ENCODE measurements at regions not wholly inside any gene's neighbourhood (a gene's known extent, or its start where the extent isn't known, plus 50 kb on each side); places are given as distances from the start of the nearest gene placed in this dataset.

DNA sequence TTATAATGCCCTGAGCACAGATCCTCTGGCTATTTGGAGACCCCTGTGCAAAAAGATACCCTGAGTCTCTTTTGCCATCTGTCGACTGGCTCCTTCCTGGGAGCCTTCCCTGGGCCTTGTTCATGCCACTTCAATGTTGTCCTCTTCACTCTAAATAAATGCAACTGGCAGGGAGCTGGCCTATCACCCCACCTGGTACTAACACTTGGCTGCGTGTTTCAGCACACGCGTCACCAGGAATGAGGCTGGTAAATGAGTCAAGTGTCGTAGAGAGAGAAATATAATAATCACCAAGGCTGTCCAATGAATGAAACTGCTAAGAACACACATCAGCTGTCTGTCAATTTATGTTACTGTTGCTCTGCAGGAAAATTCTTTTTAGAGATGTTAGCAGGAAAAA lies 374.6 kb upstream of the JARID2 start:
- no peaks in the 10 kb centered on the region for H3K27me3 ChIP-seq
- H3K4me3 ChIP-seq: no peak overlapping the region
- H3K4me1 ChIP-seq: no peaks in the 10 kb centered on the region
- DNase-seq (ENCODE audit: extremely low spot score in 2 of 2): no peak
- H3K9me3 ChIP-seq: no peaks in the 10 kb centered on the region
- intact Hi-C loops (cut with DNase I): no loop called here
- H3K27ac ChIP-seq: no peak overlapping the region
- TF ChIP-seq, protein P1, sequence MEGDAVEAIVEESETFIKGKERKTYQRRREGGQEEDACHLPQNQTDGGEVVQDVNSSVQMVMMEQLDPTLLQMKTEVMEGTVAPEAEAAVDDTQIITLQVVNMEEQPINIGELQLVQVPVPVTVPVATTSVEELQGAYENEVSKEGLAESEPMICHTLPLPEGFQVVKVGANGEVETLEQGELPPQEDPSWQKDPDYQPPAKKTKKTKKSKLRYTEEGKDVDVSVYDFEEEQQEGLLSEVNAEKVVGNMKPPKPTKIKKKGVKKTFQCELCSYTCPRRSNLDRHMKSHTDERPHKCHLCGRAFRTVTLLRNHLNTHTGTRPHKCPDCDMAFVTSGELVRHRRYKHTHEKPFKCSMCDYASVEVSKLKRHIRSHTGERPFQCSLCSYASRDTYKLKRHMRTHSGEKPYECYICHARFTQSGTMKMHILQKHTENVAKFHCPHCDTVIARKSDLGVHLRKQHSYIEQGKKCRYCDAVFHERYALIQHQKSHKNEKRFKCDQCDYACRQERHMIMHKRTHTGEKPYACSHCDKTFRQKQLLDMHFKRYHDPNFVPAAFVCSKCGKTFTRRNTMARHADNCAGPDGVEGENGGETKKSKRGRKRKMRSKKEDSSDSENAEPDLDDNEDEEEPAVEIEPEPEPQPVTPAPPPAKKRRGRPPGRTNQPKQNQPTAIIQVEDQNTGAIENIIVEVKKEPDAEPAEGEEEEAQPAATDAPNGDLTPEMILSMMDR (IDR thresholded peaks at IDR 0.05): no peak
- no peak for TF ChIP-seq POLR2A (IDR thresholded peaks at IDR 0.05)
- no peak for TF ChIP-seq POLR2AphosphoS5 (IDR thresholded peaks at IDR 0.05; ENCODE audit: insufficient read depth in 1 of 2, low read depth in 1 of 2)
- H3K36me3 ChIP-seq: no peaks in the 10 kb centered on the region

DNA sequence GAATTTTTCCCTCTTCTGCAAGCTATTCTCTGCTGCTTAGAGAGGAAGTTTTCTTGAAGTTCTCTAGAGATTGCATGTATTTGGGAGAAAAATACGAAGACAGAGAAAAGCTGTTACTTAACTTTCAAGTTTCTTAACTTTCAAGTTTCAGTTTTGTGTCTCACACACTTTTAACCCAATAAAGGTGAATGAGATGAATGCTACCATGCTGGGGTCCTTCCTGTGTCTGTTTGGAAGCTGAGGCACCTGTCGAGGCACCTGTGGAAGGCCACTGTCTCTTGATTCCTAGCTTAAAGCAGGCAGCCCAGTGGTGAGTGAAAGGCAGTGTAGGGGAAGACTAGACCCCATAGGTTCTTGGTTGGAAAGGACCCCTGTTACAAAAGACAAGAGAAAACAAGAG lies 372.8 kb upstream of the JARID2 start:
- DNase-seq (ENCODE audit: extremely low spot score in 2 of 2): no peak
- Histone ChIP-seq H3K27ac (no peak overlapping the region), H3K27me3 (no peaks in the 10 kb centered on the region), H3K36me3 (no peaks in the 10 kb centered on the region), H3K9me3 (no peaks in the 10 kb centered on the region), H3K4me1 (peaks cover 7% of the 10 kb centered on the region), H3K4me3 (no peak overlapping the region)
- intact Hi-C loops (cut with DNase I): no loop called here
- TF ChIP-seq POLR2AphosphoS5 (IDR thresholded peaks at IDR 0.05; ENCODE audit: insufficient read depth in 1 of 2, low read depth in 1 of 2) (no peak), POLR2A (IDR thresholded peaks at IDR 0.05) (no peak)
- TF ChIP-seq, protein P1 (IDR thresholded peaks at IDR 0.05): no peak

DNA sequence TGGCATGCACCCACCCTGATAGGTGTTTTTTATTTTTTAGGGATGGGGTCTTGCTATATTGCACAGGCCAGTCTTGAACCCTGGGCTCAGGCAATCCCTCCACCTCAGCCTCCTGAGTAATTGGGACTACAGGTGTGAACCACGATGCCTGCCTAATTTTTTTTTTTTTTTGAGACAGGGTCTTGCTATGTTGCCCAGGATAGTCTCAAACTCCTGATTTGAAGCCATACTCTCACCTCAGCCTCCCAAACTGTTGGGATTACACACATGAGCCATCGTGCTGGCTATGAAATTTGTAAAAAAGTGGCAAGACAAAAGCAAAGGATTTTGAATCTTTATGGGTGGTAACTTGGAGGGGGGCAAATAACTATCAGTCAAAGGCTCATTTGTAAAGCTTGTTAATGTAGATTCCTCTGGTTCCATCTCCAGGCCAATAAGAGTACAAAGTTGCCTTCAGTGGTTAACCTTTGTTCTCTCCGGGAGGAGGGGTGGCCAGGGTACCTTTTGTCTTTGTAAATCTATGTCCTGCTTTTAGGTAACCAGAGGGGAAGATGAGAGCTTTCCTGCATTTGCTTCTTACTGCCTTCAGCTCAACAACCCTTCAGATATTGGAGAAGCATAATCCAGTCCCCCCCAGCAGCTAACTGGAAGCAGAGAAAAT lies 372.0 kb upstream of the JARID2 start:
- Histone ChIP-seq H3K4me1 (peaks cover 7% of the 10 kb centered on the region), H3K27ac (no peak overlapping the region), H3K27me3 (no peaks in the 10 kb centered on the region), H3K9me3 (no peaks in the 10 kb centered on the region), H3K36me3 (no peaks in the 10 kb centered on the region), H3K4me3 (no peak overlapping the region)
- TF ChIP-seq POLR2A (IDR thresholded peaks at IDR 0.05): no peak
- TF ChIP-seq, protein P1 (IDR thresholded peaks at IDR 0.05): no peak
- TF ChIP-seq POLR2AphosphoS5 (IDR thresholded peaks at IDR 0.05; ENCODE audit: insufficient read depth in 1 of 2, low read depth in 1 of 2): no peak
- no peak for DNase-seq (ENCODE audit: extremely low spot score in 2 of 2)
- intact Hi-C loops (cut with DNase I): no loop called here

DNA sequence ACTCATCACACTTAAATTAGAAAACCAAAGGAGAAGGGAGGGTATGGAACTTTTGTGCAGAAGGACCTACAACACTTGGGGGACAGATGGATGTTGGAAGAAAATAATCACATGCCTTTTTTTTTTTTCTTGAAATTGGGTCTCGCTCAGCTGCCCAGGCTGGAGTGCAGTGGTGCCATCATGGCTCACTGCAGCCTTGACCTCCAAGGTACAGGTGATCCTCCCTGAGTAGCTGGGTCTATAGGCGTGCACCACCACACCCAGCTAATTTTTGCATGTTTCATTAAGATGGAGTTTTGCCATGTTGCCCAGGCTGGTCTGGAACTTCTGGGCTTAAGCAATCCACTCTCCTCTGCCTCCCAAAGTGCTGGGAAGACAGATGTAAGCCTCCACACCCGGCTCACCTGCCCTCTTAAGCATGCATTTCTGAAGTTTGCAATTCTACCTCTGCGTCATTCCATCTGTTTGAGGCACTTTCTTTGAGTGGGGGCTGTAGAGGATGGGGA lies 370.8 kb upstream of the JARID2 start:
- intact Hi-C loops (cut with DNase I): no loop called here
- H3K27ac ChIP-seq: no peak overlapping the region
- TF ChIP-seq POLR2AphosphoS5 (IDR thresholded peaks at IDR 0.05; ENCODE audit: insufficient read depth in 1 of 2, low read depth in 1 of 2): no peak
- TF ChIP-seq POLR2A (IDR thresholded peaks at IDR 0.05): no peak
- TF ChIP-seq, protein P1 (IDR thresholded peaks at IDR 0.05): no peak

DNA sequence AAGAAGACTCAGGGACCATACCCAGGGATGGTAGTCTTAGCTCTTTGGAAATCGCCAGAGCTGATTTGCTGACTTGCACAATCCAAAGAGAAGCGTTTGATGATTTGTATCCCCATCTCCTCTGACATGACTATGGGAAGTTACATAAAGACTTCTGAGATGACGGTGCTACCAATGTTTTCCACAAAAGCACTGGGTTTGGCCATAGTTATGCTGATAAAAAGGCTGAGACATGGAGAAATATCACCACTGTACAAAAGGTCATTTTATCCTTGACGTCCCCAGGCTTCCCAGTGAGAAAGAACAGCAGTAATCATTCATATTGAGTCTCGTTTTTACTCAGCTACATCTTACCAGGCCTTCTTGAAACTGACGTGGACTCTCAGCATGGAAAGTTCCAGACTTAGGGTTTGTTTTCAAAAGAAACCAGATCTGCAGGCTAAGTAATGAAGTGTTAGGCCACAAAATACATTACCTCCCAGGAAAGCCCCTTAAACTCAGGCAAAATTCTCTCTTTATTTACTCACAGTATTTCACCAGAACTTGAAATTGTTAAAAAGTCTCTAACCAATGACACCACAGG lies 370.3 kb upstream of the JARID2 start:
- intact Hi-C loops (cut with DNase I): no loop called here
- DNase-seq (ENCODE audit: extremely low spot score in 2 of 2): no peak
- peaks cover 7% of the 10 kb centered on the region for H3K4me1 ChIP-seq
- no peaks in the 10 kb centered on the region for H3K36me3 ChIP-seq
- H3K27ac ChIP-seq: no peak overlapping the region
- no peaks in the 10 kb centered on the region for H3K27me3 ChIP-seq
- no peaks in the 10 kb centered on the region for H3K9me3 ChIP-seq
- TF ChIP-seq POLR2A (IDR thresholded peaks at IDR 0.05) (no peak), POLR2AphosphoS5 (IDR thresholded peaks at IDR 0.05; ENCODE audit: insufficient read depth in 1 of 2, low read depth in 1 of 2) (no peak)
- TF ChIP-seq, protein P1 (IDR thresholded peaks at IDR 0.05): no peak
- H3K4me3 ChIP-seq: no peak overlapping the region

More for the DNA sequence above, 370.8 kb upstream of the JARID2 start:
- no peaks in the 10 kb centered on the region for H3K27me3 ChIP-seq
- H3K9me3 ChIP-seq: no peaks in the 10 kb centered on the region
- peaks cover 7% of the 10 kb centered on the region for H3K4me1 ChIP-seq
- H3K4me3 ChIP-seq: no peak overlapping the region
- no peak for DNase-seq (ENCODE audit: extremely low spot score in 2 of 2)
- H3K36me3 ChIP-seq: no peaks in the 10 kb centered on the region
